ENCODE measurements at regions not wholly inside any gene's neighbourhood (a gene's known extent, or its start where the extent isn't known, plus 50 kb on each side); places are given as distances from the start of the nearest gene placed in this dataset.
"Not testable (repeated sequence)": the region's sequence is repeated elsewhere in the genome, so short reads cannot be mapped to it uniquely, and the experiment has no call there.

- TF ChIP-seq, protein P1, sequence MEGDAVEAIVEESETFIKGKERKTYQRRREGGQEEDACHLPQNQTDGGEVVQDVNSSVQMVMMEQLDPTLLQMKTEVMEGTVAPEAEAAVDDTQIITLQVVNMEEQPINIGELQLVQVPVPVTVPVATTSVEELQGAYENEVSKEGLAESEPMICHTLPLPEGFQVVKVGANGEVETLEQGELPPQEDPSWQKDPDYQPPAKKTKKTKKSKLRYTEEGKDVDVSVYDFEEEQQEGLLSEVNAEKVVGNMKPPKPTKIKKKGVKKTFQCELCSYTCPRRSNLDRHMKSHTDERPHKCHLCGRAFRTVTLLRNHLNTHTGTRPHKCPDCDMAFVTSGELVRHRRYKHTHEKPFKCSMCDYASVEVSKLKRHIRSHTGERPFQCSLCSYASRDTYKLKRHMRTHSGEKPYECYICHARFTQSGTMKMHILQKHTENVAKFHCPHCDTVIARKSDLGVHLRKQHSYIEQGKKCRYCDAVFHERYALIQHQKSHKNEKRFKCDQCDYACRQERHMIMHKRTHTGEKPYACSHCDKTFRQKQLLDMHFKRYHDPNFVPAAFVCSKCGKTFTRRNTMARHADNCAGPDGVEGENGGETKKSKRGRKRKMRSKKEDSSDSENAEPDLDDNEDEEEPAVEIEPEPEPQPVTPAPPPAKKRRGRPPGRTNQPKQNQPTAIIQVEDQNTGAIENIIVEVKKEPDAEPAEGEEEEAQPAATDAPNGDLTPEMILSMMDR (conservative IDR thresholded peaks at IDR 0.05; ENCODE audit: low read depth, low read length) = not testable (repeated sequence)
- TF ChIP-seq EZH2phosphoT487 (IDR thresholded peaks at IDR 0.05; ENCODE audit: borderline replicate concordance, low read length); EZH2 (IDR thresholded peaks at IDR 0.05; ENCODE audit: low read length, unreplicated experiment): not testable (repeated sequence)
Observed at GRCh38 chr15:21344960-21345359, 95.3 kb downstream of the POTEB3 start.
